Mesenchymal stem cell (in vitro differentiated cells and primary cell): ENCODE measurements at regions not wholly inside any gene's neighbourhood (a gene's known extent, or its start where the extent isn't known, plus 50 kb on each side); places are given as distances from the start of the nearest gene placed in this dataset.

ENCODE experiments used
- DNase-seq: peaks from one replicate; pipeline ENCODE4 v3.0.0-alpha.2; 2013
- H2AFZ ChIP-seq: one replicate; pipeline ENCODE4 v1.6.1; 2013; ENCODE audit warnings: low read depth, mild to moderate bottlenecking, control low read depth, inconsistent platforms, low read length, moderate library complexity
- H2AK5ac ChIP-seq: 2 replicates; pipeline ENCODE4 v1.6.1; 2013; ENCODE audit warnings: low read length, moderate library complexity, mild to moderate bottlenecking, inconsistent platforms; ENCODE audit not compliant: severe bottlenecking
- H2BK120ac ChIP-seq: one replicate; pipeline ENCODE4 v1.6.1; 2013; ENCODE audit warnings: low read depth, mild to moderate bottlenecking, inconsistent platforms, low read length, moderate library complexity
- H2BK12ac ChIP-seq, 2 experiments: one replicate each; pipeline ENCODE4 v1.6.1; 2013; ENCODE audit warnings: inconsistent platforms in 2 of 2, low read length in 2 of 2, mild to moderate bottlenecking in 2 of 2, moderate library complexity in 2 of 2, control low read depth in 1 of 2
- H2BK15ac ChIP-seq: one replicate; pipeline ENCODE4 v1.6.1; 2013; ENCODE audit warnings: mild to moderate bottlenecking, low read depth, inconsistent platforms; ENCODE audit not compliant: poor library complexity, severe bottlenecking
- H2BK5ac ChIP-seq: 2 replicates; pipeline ENCODE4 v1.6.1; 2013; ENCODE audit warnings: low read depth, mild to moderate bottlenecking, low read length, control low read depth, inconsistent platforms; ENCODE audit not compliant: poor library complexity, severe bottlenecking
- H3K14ac ChIP-seq, 2 experiments: one replicate each; pipeline ENCODE4 v1.6.1; 2013; ENCODE audit warnings: inconsistent platforms in 2 of 2, low read length in 2 of 2, control low read depth in 1 of 2, mild to moderate bottlenecking in 1 of 2, moderate library complexity in 1 of 2
- H3K18ac ChIP-seq, 2 experiments: one replicate each; pipeline ENCODE4 v1.6.1; 2013; ENCODE audit warnings: inconsistent platforms in 2 of 2, low read length in 2 of 2, control low read depth in 1 of 2, low read depth in 1 of 2, mild to moderate bottlenecking in 1 of 2
- H3K23ac ChIP-seq, 2 experiments: one replicate each; pipeline ENCODE4 v1.6.1; 2013; ENCODE audit warnings: inconsistent platforms in 2 of 2, low read length in 2 of 2, mild to moderate bottlenecking in 2 of 2, moderate library complexity in 2 of 2, control low read depth in 1 of 2
- H3K27ac ChIP-seq: 2 replicates; pipeline ENCODE4 v1.5.1; 2013; ENCODE audit warnings: mild to moderate bottlenecking, moderate library complexity, low read length, control low read depth, inconsistent platforms; ENCODE audit not compliant: poor library complexity, severe bottlenecking
- H3K27me3 ChIP-seq, 2 experiments: 2 replicates each; pipeline versions ENCODE4 v1.6.1 to v1.7.0; 2013; ENCODE audit warnings: low read length in 2 of 2, mild to moderate bottlenecking in 2 of 2, moderate library complexity in 2 of 2, control low read depth in 1 of 2, inconsistent platforms in 1 of 2; ENCODE audit not compliant: control insufficient read depth in 1 of 2, insufficient read depth in 1 of 2
- H3K36me3 ChIP-seq, 2 experiments: 2 replicates each; pipeline versions ENCODE4 v1.6.1 to v1.7.0; 2013; ENCODE audit warnings: low read length in 2 of 2, control low read depth in 1 of 2, inconsistent platforms in 1 of 2, low read depth in 1 of 2, mild to moderate bottlenecking in 1 of 2; ENCODE audit not compliant: insufficient read depth in 2 of 2, control insufficient read depth in 1 of 2
- H3K4ac ChIP-seq, 2 experiments: one replicate each; pipeline ENCODE4 v1.6.1; 2013; ENCODE audit warnings: inconsistent platforms in 2 of 2, low read length in 2 of 2, mild to moderate bottlenecking in 2 of 2, moderate library complexity in 2 of 2, control low read depth in 1 of 2, low read depth in 1 of 2
- H3K4me1 ChIP-seq: 2 replicates; pipeline ENCODE4 v1.6.1; 2013; ENCODE audit warnings: low read depth, low read length, control low read depth; ENCODE audit not compliant: control insufficient read depth, insufficient read depth
- H3K4me2 ChIP-seq: 2 replicates; pipeline ENCODE4 v1.6.1; 2013; ENCODE audit warnings: low read length, mild to moderate bottlenecking, inconsistent platforms; ENCODE audit not compliant: poor library complexity, severe bottlenecking
- H3K4me3 ChIP-seq, 2 experiments: 2 replicates each; pipeline versions ENCODE4 v1.5.1 to v1.7.0; 2013; ENCODE audit warnings: low read length in 2 of 2, mild to moderate bottlenecking in 2 of 2, control low read depth in 1 of 2, low read depth in 1 of 2; ENCODE audit not compliant: insufficient read depth in 1 of 2
- H3K79me1 ChIP-seq: replicated peaks from 2 replicates; pipeline ENCODE4 v1.6.1; 2013; ENCODE audit warnings: mild to moderate bottlenecking, control low read depth, low read length, inconsistent platforms; ENCODE audit not compliant: poor library complexity, severe bottlenecking
- H3K9ac ChIP-seq: 2 replicates; pipeline ENCODE4 v1.7.0; 2013; ENCODE audit warnings: mild to moderate bottlenecking, low read length, moderate library complexity
- H3K9me3 ChIP-seq: 2 replicates; pipeline ENCODE4 v1.7.0; 2013; ENCODE audit warnings: mild to moderate bottlenecking, low read length; ENCODE audit not compliant: control insufficient read depth
- H4K8ac ChIP-seq: one replicate; pipeline ENCODE4 v1.6.1; 2013; ENCODE audit warnings: inconsistent platforms, mild to moderate bottlenecking, low read length, moderate library complexity
- H4K91ac ChIP-seq: one replicate; pipeline ENCODE4 v1.6.1; 2013; ENCODE audit warnings: mild to moderate bottlenecking, low read length, inconsistent platforms
- WGBS: methylation state at CpG from one replicate; pipeline ENCODE4 v1.1.7; 2013; ENCODE audit warnings: mixed read lengths; 5-methylcytosine and 5-hydroxymethylcytosine counted together

DNA sequence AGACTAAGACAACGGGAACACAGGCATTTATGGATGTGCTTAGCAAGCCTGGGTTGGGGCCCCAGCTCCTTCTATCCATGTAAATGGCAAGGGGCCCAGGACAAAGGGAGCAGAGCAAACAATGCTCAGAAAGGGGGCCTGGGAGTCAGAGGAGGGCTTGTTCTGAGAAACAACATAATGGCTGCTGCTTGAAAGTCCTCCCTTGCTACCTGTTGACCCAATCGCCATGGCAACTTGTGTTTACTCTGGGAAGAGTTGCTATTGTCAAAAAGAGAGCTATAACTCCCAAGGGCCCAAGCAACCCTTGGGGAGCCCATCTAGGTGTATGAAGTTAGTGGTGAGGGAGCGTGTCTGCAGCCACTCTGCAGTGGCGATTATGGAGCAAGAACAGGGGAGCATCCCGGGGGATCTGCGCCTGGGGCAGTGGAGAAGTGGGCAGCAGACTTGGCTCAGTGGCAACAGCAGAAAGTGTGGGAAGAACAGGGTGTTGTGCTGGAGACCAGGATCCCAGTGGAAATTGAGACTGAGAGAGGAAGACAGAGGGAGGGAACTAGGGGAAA is 118.7 kb upstream of the NLRP1 start:
- no peak overlapping the region for H2BK12ac ChIP-seq
- H2BK5ac ChIP-seq: no peak overlapping the region
- no peak overlapping the region for H3K4me3 ChIP-seq
- H3K4me2 ChIP-seq: no peak overlapping the region
- H3K23ac ChIP-seq: no peak overlapping the region
- peaks cover 19 to 41% of the 10 kb centered on the region in 2 experiments for H3K27me3 ChIP-seq
- H4K8ac ChIP-seq: no peak overlapping the region
- no peak overlapping the region for H3K14ac ChIP-seq
- no peaks in the 10 kb centered on the region for H3K4me1 ChIP-seq
- H2AFZ ChIP-seq: no peak overlapping the region
- H3K18ac ChIP-seq: no peak overlapping the region
- H3K79me1 ChIP-seq: no peaks in the 10 kb centered on the region
- WGBS: 93% methylated on average over 6 of the region's 6 CpGs
- H2BK120ac ChIP-seq: no peak overlapping the region
- no peak overlapping the region for H3K4ac ChIP-seq
- H3K9me3 ChIP-seq: peaks cover 12% of the 10 kb centered on the region
- DNase-seq: no peak
- H3K9ac ChIP-seq: no peak overlapping the region
- H2BK15ac ChIP-seq: no peak overlapping the region
- H4K91ac ChIP-seq: no peak overlapping the region
- H2AK5ac ChIP-seq: no peak overlapping the region
- no peak overlapping the region for H3K27ac ChIP-seq
- no peaks in the 10 kb centered on the region for H3K36me3 ChIP-seq

DNA sequence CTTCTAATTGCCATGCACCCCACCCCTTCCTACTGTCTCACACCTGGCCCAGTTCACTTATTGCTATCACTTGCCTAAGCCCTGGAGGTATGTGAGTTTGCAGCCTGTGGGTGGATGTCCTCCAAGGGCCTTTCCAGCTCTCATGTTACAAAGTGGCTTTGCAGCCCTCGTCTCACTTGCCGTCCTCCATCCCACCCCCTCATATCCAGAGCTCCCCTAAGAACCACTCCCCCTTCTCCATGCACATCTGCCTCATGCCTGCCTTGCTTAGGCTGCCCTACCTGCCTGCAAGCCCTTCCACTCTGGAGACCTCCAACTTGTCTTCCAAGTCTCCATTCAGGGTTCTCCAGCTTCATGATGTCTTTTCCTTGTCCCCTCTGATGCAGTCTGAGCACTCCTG is 119.4 kb upstream of the NLRP1 start:
- no peak overlapping the region for H3K14ac ChIP-seq

GRCh38 chr17:5705081-5705875 is 121.0 kb upstream of the NLRP1 start:
- Histone ChIP-seq H3K4me1 (no peaks in the 10 kb centered on the region), H2BK12ac (no peak overlapping the region), H3K23ac (no peak overlapping the region), H2BK5ac (no peak overlapping the region), H2AK5ac (no peak overlapping the region), H2BK15ac (no peak overlapping the region), H2AFZ (no peak overlapping the region), H4K91ac (no peak overlapping the region), H3K79me1 (no peaks in the 10 kb centered on the region), H3K14ac (no peak overlapping the region), H3K36me3 (no peaks in the 10 kb centered on the region), H3K4ac (no peak overlapping the region), H3K4me2 (no peak overlapping the region), H3K9me3 (peaks cover 15% of the 10 kb centered on the region), H3K27me3 (peaks cover 5 to 23% of the 10 kb centered on the region in 2 experiments), H2BK120ac (no peak overlapping the region), H3K4me3 (no peak overlapping the region), H4K8ac (no peak overlapping the region), H3K27ac (no peak overlapping the region), H3K9ac (no peak overlapping the region), H3K18ac (no peak overlapping the region)
- DNase-seq: no peak
- 59% methylated on average over 12 of the region's 12 CpGs for WGBS

More for the DNA sequence above, 119.4 kb upstream of the NLRP1 start:
- no peak overlapping the region for H3K4me3 ChIP-seq
- H3K79me1 ChIP-seq: no peaks in the 10 kb centered on the region
- no peak overlapping the region for H3K4me2 ChIP-seq
- H2BK120ac ChIP-seq: no peak overlapping the region
- no peak overlapping the region for H3K4ac ChIP-seq
- no peak overlapping the region for H2BK15ac ChIP-seq
- H3K4me1 ChIP-seq: no peaks in the 10 kb centered on the region
- H3K36me3 ChIP-seq: no peaks in the 10 kb centered on the region
- no peak for DNase-seq
- H3K9me3 ChIP-seq: peaks cover 18% of the 10 kb centered on the region
- no peak overlapping the region for H2AK5ac ChIP-seq
- H3K23ac ChIP-seq: no peak overlapping the region
- no peak overlapping the region for H2BK12ac ChIP-seq
- no peak overlapping the region for H4K8ac ChIP-seq
- H4K91ac ChIP-seq: no peak overlapping the region
- no peak overlapping the region for H2AFZ ChIP-seq
- no peak overlapping the region for H2BK5ac ChIP-seq
- peaks cover 17 to 34% of the 10 kb centered on the region in 2 experiments for H3K27me3 ChIP-seq
- H3K18ac ChIP-seq: no peak overlapping the region
- H3K27ac ChIP-seq: no peak overlapping the region
- no peak overlapping the region for H3K9ac ChIP-seq
- WGBS: 24% methylated on average over 2 of the region's 2 CpGs

DNA sequence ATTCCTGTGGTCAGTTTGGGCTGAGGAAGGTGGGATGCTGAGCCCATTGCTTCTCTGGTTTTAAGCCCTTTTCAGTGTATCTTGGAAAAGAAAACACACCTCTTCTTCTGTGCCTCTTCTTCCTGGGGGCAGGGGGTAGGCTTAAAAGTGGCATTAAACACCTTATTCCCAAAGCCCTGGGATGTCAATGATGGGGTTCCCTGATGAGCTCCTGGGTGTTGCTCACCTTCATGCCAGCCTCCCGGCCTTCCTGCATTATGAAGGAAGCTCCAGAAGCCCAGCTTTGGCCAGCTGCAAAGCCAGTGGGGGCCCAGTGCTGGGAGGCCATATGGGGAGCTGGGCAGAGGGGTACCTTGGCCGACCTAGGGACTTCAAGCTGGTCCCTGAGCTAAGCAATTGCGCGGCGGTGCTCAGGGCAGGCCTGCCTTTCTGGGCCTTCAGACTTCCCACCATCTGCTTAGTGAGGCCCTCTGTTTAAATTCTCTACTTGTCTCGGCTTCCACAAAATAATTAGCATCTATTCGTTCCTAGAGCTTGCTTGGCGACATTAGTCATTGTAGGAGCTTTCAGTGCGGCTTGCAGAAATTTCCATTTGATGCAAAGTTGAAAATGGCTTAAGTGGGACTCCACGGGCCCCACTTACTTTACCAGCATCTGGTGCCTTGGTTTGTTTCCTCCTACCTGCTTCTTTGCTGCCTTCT is 121.7 kb upstream of the NLRP1 start:
- H3K23ac ChIP-seq: no peak overlapping the region

More for the DNA sequence above, 121.7 kb upstream of the NLRP1 start:
- Histone ChIP-seq H2AFZ (no peak overlapping the region), H3K4me1 (no peaks in the 10 kb centered on the region), H3K4me2 (no peak overlapping the region), H2BK120ac (no peak overlapping the region), H2BK12ac (no peak overlapping the region), H2AK5ac (no peak overlapping the region), H3K9me3 (peaks cover 15% of the 10 kb centered on the region), H4K91ac (no peak overlapping the region), H3K4me3 (no peak overlapping the region), H2BK15ac (no peak overlapping the region), H3K9ac (no peak overlapping the region), H3K4ac (no peak overlapping the region), H3K79me1 (no peaks in the 10 kb centered on the region), H4K8ac (no peak overlapping the region), H3K14ac (no peak overlapping the region), H3K36me3 (no peaks in the 10 kb centered on the region), H3K18ac (no peak overlapping the region), H2BK5ac (no peak overlapping the region), H3K27me3 (peaks cover 7 to 23% of the 10 kb centered on the region in 2 experiments), H3K27ac (no peak overlapping the region)
- WGBS: 85% methylated on average over 10 of the region's 10 CpGs
- no peak for DNase-seq
